ENCODE measurements at regions not wholly inside any gene's neighbourhood (a gene's known extent, or its start where the extent isn't known, plus 50 kb on each side); places are given as distances from the start of the nearest gene placed in this dataset.
A peak's percentile ranks its signal among the peaks of the same experiment; 100 is the strongest.

GRCh38 chr10:117934477-117934876 lies 112.3 kb downstream of the RAB11FIP2 start:
- DNase-seq: no peak

- no peak for DNase-seq
Measured at GRCh38 chr10:117936141-117936540, 110.6 kb downstream of the RAB11FIP2 start.

GRCh38 chr10:117936566-117936965 lies 110.2 kb downstream of the RAB11FIP2 start:
- no peak for DNase-seq

- no peak for DNase-seq
Measured at GRCh38 chr10:117936976-117937375, 109.8 kb downstream of the RAB11FIP2 start.

- DNase-seq: peak; percentile 27
Measured at GRCh38 chr10:117938104-117938503, 108.6 kb downstream of the RAB11FIP2 start.

- no peak for DNase-seq
Measured at GRCh38 chr10:117942226-117942625, 104.5 kb downstream of the RAB11FIP2 start.

- DNase-seq: no peak
Measured at GRCh38 chr10:117944676-117945447, 101.9 kb downstream of the RAB11FIP2 start.

GRCh38 chr10:117945651-117946050 lies 101.1 kb downstream of the RAB11FIP2 start:
- DNase-seq: no peak

GRCh38 chr10:117946525-117947070 lies 100.1 kb downstream of the RAB11FIP2 start:
- DNase-seq: no peak

- DNase-seq: no peak
Measured at GRCh38 chr10:117948493-117948892, 98.2 kb downstream of the RAB11FIP2 start.

- no peak for DNase-seq
Measured at GRCh38 chr10:117950408-117950807, 96.3 kb downstream of the RAB11FIP2 start.
